ENCODE measurements at regions not wholly inside any gene's neighbourhood (a gene's known extent, or its start where the extent isn't known, plus 50 kb on each side); places are given as distances from the start of the nearest gene placed in this dataset.

DNA sequence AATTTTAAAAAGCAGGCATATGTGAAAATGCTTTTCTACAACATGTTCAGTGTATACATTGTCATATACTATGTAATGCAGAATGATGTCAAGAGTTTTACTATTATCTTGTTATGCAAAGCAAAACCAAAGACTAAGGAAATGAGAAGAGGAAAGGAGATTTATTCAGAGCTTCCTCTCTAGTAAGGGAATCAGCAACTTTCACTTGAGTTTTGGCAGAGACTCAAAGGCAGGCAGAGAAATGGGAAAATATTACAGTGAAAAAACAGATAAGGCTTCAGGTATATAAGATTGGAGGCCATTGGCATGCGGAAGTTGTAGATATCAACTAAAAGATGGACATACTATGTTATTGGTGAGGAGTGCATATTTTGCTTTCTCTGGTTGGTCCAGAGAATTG is 512.0 kb upstream of the PCDH20 start:
- no peak overlapping the region for H3K4me3 Mint-ChIP-seq
- TF ChIP-seq, protein P1, sequence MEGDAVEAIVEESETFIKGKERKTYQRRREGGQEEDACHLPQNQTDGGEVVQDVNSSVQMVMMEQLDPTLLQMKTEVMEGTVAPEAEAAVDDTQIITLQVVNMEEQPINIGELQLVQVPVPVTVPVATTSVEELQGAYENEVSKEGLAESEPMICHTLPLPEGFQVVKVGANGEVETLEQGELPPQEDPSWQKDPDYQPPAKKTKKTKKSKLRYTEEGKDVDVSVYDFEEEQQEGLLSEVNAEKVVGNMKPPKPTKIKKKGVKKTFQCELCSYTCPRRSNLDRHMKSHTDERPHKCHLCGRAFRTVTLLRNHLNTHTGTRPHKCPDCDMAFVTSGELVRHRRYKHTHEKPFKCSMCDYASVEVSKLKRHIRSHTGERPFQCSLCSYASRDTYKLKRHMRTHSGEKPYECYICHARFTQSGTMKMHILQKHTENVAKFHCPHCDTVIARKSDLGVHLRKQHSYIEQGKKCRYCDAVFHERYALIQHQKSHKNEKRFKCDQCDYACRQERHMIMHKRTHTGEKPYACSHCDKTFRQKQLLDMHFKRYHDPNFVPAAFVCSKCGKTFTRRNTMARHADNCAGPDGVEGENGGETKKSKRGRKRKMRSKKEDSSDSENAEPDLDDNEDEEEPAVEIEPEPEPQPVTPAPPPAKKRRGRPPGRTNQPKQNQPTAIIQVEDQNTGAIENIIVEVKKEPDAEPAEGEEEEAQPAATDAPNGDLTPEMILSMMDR (IDR thresholded peaks at IDR 0.05), result no peak

GRCh38 chr13:61918841-61919240 is 503.2 kb upstream of the PCDH20 start:
- H3K4me1 Mint-ChIP-seq, result no peaks in the 10 kb centered on the region
- no peak overlapping the region for H3K4me3 Mint-ChIP-seq
- H3K36me3 Mint-ChIP-seq (ENCODE audit: low read depth), result no peaks in the 10 kb centered on the region
- no peak overlapping the region for H3K27ac Mint-ChIP-seq
- H3K9me3 Mint-ChIP-seq, result peaks cover 5% of the 10 kb centered on the region
- DNase-seq, result no peak
- no peaks in the 10 kb centered on the region for H3K27me3 Mint-ChIP-seq (ENCODE audit: low read depth, poor library complexity)
- TF ChIP-seq, protein P1 (IDR thresholded peaks at IDR 0.05), result no peak

More for the DNA sequence above, 512.0 kb upstream of the PCDH20 start:
- Mint-ChIP-seq H3K9me3 (peaks cover 14% of the 10 kb centered on the region), H3K27me3 (ENCODE audit: low read depth, poor library complexity) (peaks cover 2% of the 10 kb centered on the region), H3K27ac (no peak overlapping the region), H3K36me3 (ENCODE audit: low read depth) (no peaks in the 10 kb centered on the region), H3K4me1 (no peaks in the 10 kb centered on the region)
- DNase-seq, result no peak

DNA sequence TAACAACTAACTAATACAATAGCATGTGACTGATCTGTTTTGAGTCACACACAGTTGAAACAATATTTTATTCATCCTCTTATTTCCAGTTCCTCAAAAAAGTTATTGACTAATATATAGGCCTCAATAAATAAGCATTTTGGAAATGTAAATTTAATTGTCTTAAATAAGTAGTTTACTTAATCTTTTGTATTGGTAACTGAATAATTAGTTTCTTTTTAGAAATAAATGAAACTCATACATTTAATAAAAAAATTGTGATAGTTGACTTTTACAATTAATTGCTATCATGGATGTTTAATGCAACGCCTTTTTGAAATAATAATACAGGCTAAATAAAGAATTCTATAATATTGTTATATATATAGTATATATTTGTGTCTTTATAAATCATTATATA is 500.8 kb upstream of the PCDH20 start:
- no peaks in the 10 kb centered on the region for H3K4me1 Mint-ChIP-seq
- no peaks in the 10 kb centered on the region for H3K36me3 Mint-ChIP-seq (ENCODE audit: low read depth)
- H3K27me3 Mint-ChIP-seq (ENCODE audit: low read depth, poor library complexity), result no peaks in the 10 kb centered on the region
- TF ChIP-seq, protein P1 (IDR thresholded peaks at IDR 0.05), result no peak
- no peak for DNase-seq
- H3K4me3 Mint-ChIP-seq, result no peak overlapping the region
- no peaks in the 10 kb centered on the region for H3K9me3 Mint-ChIP-seq
- no peak overlapping the region for H3K27ac Mint-ChIP-seq

DNA sequence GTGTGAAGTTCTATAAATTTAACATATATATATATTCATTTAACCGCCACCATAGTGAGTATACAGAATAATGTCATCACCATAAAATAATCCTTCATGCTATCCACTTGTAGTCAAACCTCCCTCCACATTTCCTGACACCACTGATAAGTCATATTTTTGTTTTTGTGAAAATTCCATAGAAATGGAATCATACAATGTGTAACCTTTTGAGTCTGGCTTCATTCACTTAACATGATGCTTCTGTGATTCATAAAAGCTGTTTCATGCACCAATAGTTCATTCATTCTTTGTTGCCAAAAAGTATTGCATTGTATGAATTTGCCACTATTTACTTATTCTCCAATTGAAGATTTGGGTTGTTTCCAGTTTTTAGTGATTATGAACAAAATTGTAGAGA is 497.5 kb upstream of the PCDH20 start:
- TF ChIP-seq, protein P1 (IDR thresholded peaks at IDR 0.05), result no peak
- Mint-ChIP-seq H3K4me1 (no peaks in the 10 kb centered on the region), H3K9me3 (no peaks in the 10 kb centered on the region), H3K27ac (no peak overlapping the region), H3K4me3 (no peak overlapping the region), H3K36me3 (ENCODE audit: low read depth) (no peaks in the 10 kb centered on the region), H3K27me3 (ENCODE audit: low read depth, poor library complexity) (no peaks in the 10 kb centered on the region)
- no peak for DNase-seq

DNA sequence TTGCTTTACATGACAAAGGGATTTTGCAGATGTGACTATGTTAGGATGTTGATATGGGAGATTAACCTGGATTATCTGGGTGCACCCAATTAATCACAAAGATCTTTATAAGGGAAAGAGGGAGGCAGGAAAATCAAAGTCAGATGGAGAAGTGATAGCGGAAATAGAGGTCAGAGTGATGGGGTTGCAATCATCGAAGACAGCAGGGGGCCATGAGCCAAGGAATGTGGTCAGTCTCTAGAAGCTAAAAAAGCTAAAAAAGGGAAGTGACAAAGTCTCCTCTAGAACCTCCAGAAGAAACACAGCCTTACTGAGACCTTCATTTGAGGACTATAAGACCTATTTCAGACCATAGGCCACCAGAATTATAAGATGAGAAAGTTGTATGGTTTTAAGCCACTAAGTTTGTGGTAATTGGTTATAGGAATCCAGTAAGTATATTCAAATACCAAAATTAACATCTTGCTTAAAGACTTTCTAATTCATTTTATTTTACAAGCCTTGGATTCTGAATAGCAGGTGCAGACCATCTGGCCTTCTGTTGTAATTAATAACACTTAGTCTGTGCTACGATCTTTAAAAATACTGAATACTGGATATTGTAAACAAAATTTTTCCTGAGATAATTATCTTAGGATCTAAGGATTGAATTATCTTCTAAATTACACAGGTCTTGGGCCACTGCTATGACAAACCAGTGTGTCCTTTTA is 493.4 kb upstream of the PCDH20 start:
- H3K27me3 Mint-ChIP-seq (ENCODE audit: low read depth, poor library complexity), result no peaks in the 10 kb centered on the region
- H3K4me1 Mint-ChIP-seq, result no peaks in the 10 kb centered on the region
- no peaks in the 10 kb centered on the region for H3K36me3 Mint-ChIP-seq (ENCODE audit: low read depth)
- TF ChIP-seq, protein P1 (IDR thresholded peaks at IDR 0.05), result no peak
- no peak overlapping the region for H3K4me3 Mint-ChIP-seq
- no peaks in the 10 kb centered on the region for H3K9me3 Mint-ChIP-seq
- H3K27ac Mint-ChIP-seq, result no peak overlapping the region
- DNase-seq, result no peak

DNA sequence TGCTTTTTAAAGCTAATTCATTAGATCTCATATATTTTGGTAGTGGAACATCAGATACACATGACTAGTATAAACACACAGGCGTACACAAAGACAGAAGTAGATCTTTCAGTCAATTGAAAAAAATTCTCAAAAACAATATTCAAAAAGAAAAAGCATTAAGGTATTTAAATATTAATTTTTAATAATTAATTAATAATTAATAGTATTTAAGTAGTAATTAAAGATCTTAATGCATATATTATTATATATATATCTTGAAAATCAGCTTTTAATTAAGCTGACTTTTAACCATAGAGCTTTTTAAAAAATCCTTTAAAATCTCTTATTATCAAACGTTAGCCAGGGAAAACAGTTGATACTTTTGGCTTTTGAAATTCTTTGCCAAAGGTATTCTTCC is 489.4 kb upstream of the PCDH20 start:
- DNase-seq, result no peak
- Mint-ChIP-seq H3K9me3 (no peaks in the 10 kb centered on the region), H3K27me3 (ENCODE audit: low read depth, poor library complexity) (peaks cover 3% of the 10 kb centered on the region), H3K27ac (no peak overlapping the region), H3K36me3 (ENCODE audit: low read depth) (no peaks in the 10 kb centered on the region), H3K4me1 (no peaks in the 10 kb centered on the region), H3K4me3 (no peak overlapping the region)
- TF ChIP-seq, protein P1 (IDR thresholded peaks at IDR 0.05), result no peak
